ENCODE measurements at regions not wholly inside any gene's neighbourhood (a gene's known extent, or its start where the extent isn't known, plus 50 kb on each side); places are given as distances from the start of the nearest gene placed in this dataset.

DNA sequence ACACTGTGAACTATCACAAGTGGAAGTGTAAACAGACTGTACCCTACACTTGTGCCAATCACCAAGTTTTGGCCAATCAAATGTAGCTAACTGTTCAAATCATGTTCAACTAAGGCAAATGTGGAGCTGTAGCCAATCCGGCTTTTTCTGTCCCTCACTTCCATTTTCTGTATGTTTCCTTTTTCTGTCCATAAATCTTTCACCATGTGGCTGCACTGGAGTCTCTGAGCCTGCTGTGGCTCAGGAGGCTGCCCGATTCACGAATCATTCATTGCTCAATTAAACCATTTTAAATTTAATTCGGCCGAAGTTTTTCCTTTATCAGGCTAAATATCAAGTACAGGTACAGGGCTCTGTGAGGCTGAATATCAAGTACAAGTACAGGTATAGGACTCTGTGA lies 216.5 kb downstream of the RFC3 start:
- BruUV-seq (replicated peaks): no TSS peak
- Histone ChIP-seq H3K9ac (ENCODE audit: low read length) (no peak overlapping the region), H2AFZ (ENCODE audit: low read depth, low read length, poor library complexity, severe bottlenecking) (no peak overlapping the region), H3K36me3 (ENCODE audit: control insufficient read depth in 1 of 2, insufficient read depth in 2 of 2, low read length in 2 of 2) (no peaks in the 10 kb centered on the region), H3K4me3 (replicated peaks in 1 of 2; ENCODE audit: low read depth in 1 of 2, low read length in 2 of 2) (no peak overlapping the region), H3K9me2 (ENCODE audit: insufficient read depth) (no peaks in the 10 kb centered on the region), H3K79me2 (ENCODE audit: insufficient read depth, low read length) (no peaks in the 10 kb centered on the region), H3K4me2 (ENCODE audit: low read length) (no peak overlapping the region), H3K27ac (ENCODE audit: low read depth, low read length) (no peak overlapping the region), H4K20me1 (ENCODE audit: insufficient read depth) (no peaks in the 10 kb centered on the region), H3K27me3 (ENCODE audit: insufficient read depth, low read length) (no peaks in the 10 kb centered on the region), H3K4me1 (ENCODE audit: control insufficient read depth in 1 of 2, insufficient read depth in 2 of 2, low read length in 2 of 2) (peaks cover 0 to 20% of the 10 kb centered on the region in 2 experiments; a peak in 2 of 4 replicates), H3K9me3 (ENCODE audit: control insufficient read depth in 1 of 2, insufficient read depth in 1 of 2, low read depth in 1 of 2, low read length in 2 of 2) (no peaks in the 10 kb centered on the region)
- ChIA-PET POLR2A (no interaction called here), CTCF (no interaction called here), RAD21 (ENCODE audit: low non-redundant PET in 1 of 2, low total read pairs in 2 of 2, uncharacterized antibody in 2 of 2, unreplicated experiment in 2 of 2) (no interaction called here)
- intact Hi-C loops (cut with micrococcal nuclease): no loop called here
- TF ChIP-seq ELF1 (IDR thresholded peaks at IDR 0.05; ENCODE audit: borderline replicate concordance, low read depth) (no peak), TCF7L2 (IDR thresholded peaks at IDR 0.05; ENCODE audit: borderline replicate concordance, extremely low read depth, insufficient read depth, insufficient read length) (no peak)
- DNase-seq (ENCODE audit: low read depth, low spot score) (no peak), ATAC-seq (no peak)

DNA sequence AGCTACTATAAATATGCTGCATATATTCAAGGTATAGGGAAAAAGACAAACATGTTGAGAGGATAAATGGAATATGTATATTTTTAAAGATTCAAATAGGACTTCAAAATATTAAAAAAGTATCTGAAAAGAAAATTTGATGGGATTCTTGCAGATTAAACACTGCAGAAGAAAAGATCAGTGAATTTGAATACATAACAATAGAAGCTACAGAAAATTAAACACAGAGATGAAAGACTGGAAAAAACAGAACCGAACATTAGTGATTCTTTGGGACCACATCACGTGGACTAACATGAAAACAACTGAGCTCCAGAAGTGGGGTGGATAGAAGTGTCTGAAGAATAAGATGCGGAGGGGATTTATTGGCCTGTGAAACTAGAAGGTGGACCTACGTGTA lies 217.2 kb downstream of the RFC3 start:
- H3K4me2 ChIP-seq (ENCODE audit: low read length): peak overlapping the region; percentile 29; the same call in 1 of the 2 replicates
- no peak overlapping the region for H2AFZ ChIP-seq (ENCODE audit: low read depth, low read length, poor library complexity, severe bottlenecking)
- DNase-seq (ENCODE audit: low read depth, low spot score) (no peak), ATAC-seq (no peak)
- H3K79me2 ChIP-seq (ENCODE audit: insufficient read depth, low read length): no peaks in the 10 kb centered on the region
- H3K9me2 ChIP-seq (ENCODE audit: insufficient read depth): no peaks in the 10 kb centered on the region
- H3K9ac ChIP-seq (ENCODE audit: low read length): no peak overlapping the region
- H3K27ac ChIP-seq (ENCODE audit: low read depth, low read length): no peak overlapping the region
- intact Hi-C loops (cut with micrococcal nuclease): no loop called here
- ChIA-PET CTCF (no interaction called here), POLR2A (no interaction called here), RAD21 (ENCODE audit: low non-redundant PET in 1 of 2, low total read pairs in 2 of 2, uncharacterized antibody in 2 of 2, unreplicated experiment in 2 of 2) (no interaction called here)
- no peaks in the 10 kb centered on the region for H3K36me3 ChIP-seq (ENCODE audit: control insufficient read depth in 1 of 2, insufficient read depth in 2 of 2, low read length in 2 of 2)
- H3K27me3 ChIP-seq (ENCODE audit: insufficient read depth, low read length): no peaks in the 10 kb centered on the region
- H3K4me1 ChIP-seq (ENCODE audit: control insufficient read depth in 1 of 2, insufficient read depth in 2 of 2, low read length in 2 of 2): peaks cover 0 to 20% of the 10 kb centered on the region in 2 experiments; a peak in 2 of 4 replicates
- TF ChIP-seq EZH2phosphoT487 (IDR thresholded peaks at IDR 0.05; ENCODE audit: borderline replicate concordance) (no peak), TCF7L2 (IDR thresholded peaks at IDR 0.05; ENCODE audit: borderline replicate concordance, extremely low read depth, insufficient read depth, insufficient read length) (no peak), SP1 (IDR thresholded peaks at IDR 0.05; ENCODE audit: low read depth) (no peak), SRF (IDR thresholded peaks at IDR 0.05; ENCODE audit: low read depth) (no peak), EGR1 (IDR thresholded peaks at IDR 0.05; ENCODE audit: low read depth) (no peak), FOSL1 (IDR thresholded peaks at IDR 0.05; ENCODE audit: low read depth) (no peak), EZH2 (IDR thresholded peaks at IDR 0.05) (no peak), RAD21 (IDR thresholded peaks at IDR 0.05; ENCODE audit: low read depth) (no peak), POLR2AphosphoS5 (IDR thresholded peaks at IDR 0.05; ENCODE audit: low read depth, low read length) (no peak), ELF1 (IDR thresholded peaks at IDR 0.05; ENCODE audit: borderline replicate concordance, low read depth) (no peak), POLR2A (IDR thresholded peaks at IDR 0.05; ENCODE audit: borderline replicate concordance, extremely low read depth, insufficient read depth, insufficient read length) (no peak)
- TF ChIP-seq, protein P1, sequence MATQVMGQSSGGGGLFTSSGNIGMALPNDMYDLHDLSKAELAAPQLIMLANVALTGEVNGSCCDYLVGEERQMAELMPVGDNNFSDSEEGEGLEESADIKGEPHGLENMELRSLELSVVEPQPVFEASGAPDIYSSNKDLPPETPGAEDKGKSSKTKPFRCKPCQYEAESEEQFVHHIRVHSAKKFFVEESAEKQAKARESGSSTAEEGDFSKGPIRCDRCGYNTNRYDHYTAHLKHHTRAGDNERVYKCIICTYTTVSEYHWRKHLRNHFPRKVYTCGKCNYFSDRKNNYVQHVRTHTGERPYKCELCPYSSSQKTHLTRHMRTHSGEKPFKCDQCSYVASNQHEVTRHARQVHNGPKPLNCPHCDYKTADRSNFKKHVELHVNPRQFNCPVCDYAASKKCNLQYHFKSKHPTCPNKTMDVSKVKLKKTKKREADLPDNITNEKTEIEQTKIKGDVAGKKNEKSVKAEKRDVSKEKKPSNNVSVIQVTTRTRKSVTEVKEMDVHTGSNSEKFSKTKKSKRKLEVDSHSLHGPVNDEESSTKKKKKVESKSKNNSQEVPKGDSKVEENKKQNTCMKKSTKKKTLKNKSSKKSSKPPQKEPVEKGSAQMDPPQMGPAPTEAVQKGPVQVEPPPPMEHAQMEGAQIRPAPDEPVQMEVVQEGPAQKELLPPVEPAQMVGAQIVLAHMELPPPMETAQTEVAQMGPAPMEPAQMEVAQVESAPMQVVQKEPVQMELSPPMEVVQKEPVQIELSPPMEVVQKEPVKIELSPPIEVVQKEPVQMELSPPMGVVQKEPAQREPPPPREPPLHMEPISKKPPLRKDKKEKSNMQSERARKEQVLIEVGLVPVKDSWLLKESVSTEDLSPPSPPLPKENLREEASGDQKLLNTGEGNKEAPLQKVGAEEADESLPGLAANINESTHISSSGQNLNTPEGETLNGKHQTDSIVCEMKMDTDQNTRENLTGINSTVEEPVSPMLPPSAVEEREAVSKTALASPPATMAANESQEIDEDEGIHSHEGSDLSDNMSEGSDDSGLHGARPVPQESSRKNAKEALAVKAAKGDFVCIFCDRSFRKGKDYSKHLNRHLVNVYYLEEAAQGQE (IDR thresholded peaks at IDR 0.05; ENCODE audit: low read depth): no peak
- TF ChIP-seq, protein P2, sequence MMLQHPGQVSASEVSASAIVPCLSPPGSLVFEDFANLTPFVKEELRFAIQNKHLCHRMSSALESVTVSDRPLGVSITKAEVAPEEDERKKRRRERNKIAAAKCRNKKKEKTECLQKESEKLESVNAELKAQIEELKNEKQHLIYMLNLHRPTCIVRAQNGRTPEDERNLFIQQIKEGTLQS (IDR thresholded peaks at IDR 0.05): no peak
- BruUV-seq (replicated peaks): no TSS peak
- H3K9me3 ChIP-seq (ENCODE audit: control insufficient read depth in 1 of 2, insufficient read depth in 1 of 2, low read depth in 1 of 2, low read length in 2 of 2): no peaks in the 10 kb centered on the region
- no peak overlapping the region for H3K4me3 ChIP-seq (replicated peaks in 1 of 2; ENCODE audit: low read depth in 1 of 2, low read length in 2 of 2)
- no peaks in the 10 kb centered on the region for H4K20me1 ChIP-seq (ENCODE audit: insufficient read depth)
